ENCODE measurements at regions not wholly inside any gene's neighbourhood (a gene's known extent, or its start where the extent isn't known, plus 50 kb on each side); places are given as distances from the start of the nearest gene placed in this dataset.

GRCh38 chr14:71514941-71515919 lies 417.0 kb upstream of the RGS6 start:
- no peak for TF ChIP-seq CTCF (IDR thresholded peaks at IDR 0.05)
- no peak for TF ChIP-seq POLR2A (IDR thresholded peaks at IDR 0.05)
- no peak for DNase-seq
- intact Hi-C loops (cut with DNase I; ENCODE audit: low total_unique reads): no loop called here

GRCh38 chr14:71521238-71522135 lies 410.7 kb upstream of the RGS6 start:
- Histone ChIP-seq H3K4me1 (no peaks in the 10 kb centered on the region), H3K27ac (no peak overlapping the region), H3K9me3 (no peaks in the 10 kb centered on the region), H3K36me3 (no peaks in the 10 kb centered on the region), H3K4me3 (no peak overlapping the region), H3K27me3 (no peaks in the 10 kb centered on the region)
- intact Hi-C loops (cut with DNase I; ENCODE audit: low total_unique reads): no loop called here
- TF ChIP-seq POLR2A (IDR thresholded peaks at IDR 0.05) (no peak), CTCF (IDR thresholded peaks at IDR 0.05) (no peak)
- no peak for DNase-seq

More at GRCh38 chr14:71514941-71515919, 417.0 kb upstream of the RGS6 start:
- Histone ChIP-seq H3K36me3 (no peaks in the 10 kb centered on the region), H3K9me3 (no peaks in the 10 kb centered on the region), H3K27me3 (no peaks in the 10 kb centered on the region), H3K4me3 (no peak overlapping the region), H3K4me1 (no peaks in the 10 kb centered on the region), H3K27ac (no peak overlapping the region)

GRCh38 chr14:71523630-71524319 lies 408.5 kb upstream of the RGS6 start:
- intact Hi-C loops (cut with DNase I; ENCODE audit: low total_unique reads): no loop called here
- DNase-seq: no peak
- Histone ChIP-seq H3K27ac (no peak overlapping the region), H3K9me3 (no peaks in the 10 kb centered on the region), H3K4me1 (no peaks in the 10 kb centered on the region), H3K36me3 (no peaks in the 10 kb centered on the region), H3K4me3 (no peak overlapping the region), H3K27me3 (no peaks in the 10 kb centered on the region)
- TF ChIP-seq CTCF (IDR thresholded peaks at IDR 0.05): no peak
- no peak for TF ChIP-seq POLR2A (IDR thresholded peaks at IDR 0.05)

GRCh38 chr14:71524320-71524982 lies 407.8 kb upstream of the RGS6 start:
- no peak for DNase-seq
- Histone ChIP-seq H3K27me3 (no peaks in the 10 kb centered on the region), H3K9me3 (no peaks in the 10 kb centered on the region), H3K4me3 (no peak overlapping the region), H3K4me1 (no peaks in the 10 kb centered on the region), H3K27ac (no peak overlapping the region), H3K36me3 (no peaks in the 10 kb centered on the region)
- intact Hi-C loops (cut with DNase I; ENCODE audit: low total_unique reads): no loop called here
- TF ChIP-seq POLR2A (IDR thresholded peaks at IDR 0.05): no peak
- TF ChIP-seq CTCF (IDR thresholded peaks at IDR 0.05): no peak

Data from uterus (tissue), 3 donors.